Fibroblast of pulmonary artery (primary cell): ENCODE measurements at regions not wholly inside any gene's neighbourhood (a gene's known extent, or its start where the extent isn't known, plus 50 kb on each side); places are given as distances from the start of the nearest gene placed in this dataset.
A peak's percentile ranks its signal among the peaks of the same experiment; 100 is the strongest.

Experiments used
- DNase-seq: peaks from one replicate; pipeline ENCODE4 v3.0.0-alpha.2; 2010; ENCODE audit warnings: low read depth
- H3K4me3 ChIP-seq: replicated peaks from 2 replicates; pipeline ENCODE4 v1.5.1; 2011; ENCODE audit warnings: low read depth, mild to moderate bottlenecking, control low read depth, low read length, moderate library complexity
- TF ChIP-seq, protein P1 (sequence below): IDR thresholded peaks from 2 replicates; pipeline ENCODE4 v1.5.1; 2011; ENCODE audit warnings: mild to moderate bottlenecking, control low read depth, low read length, inconsistent platforms; ENCODE audit errors: missing control alignments

DNA sequence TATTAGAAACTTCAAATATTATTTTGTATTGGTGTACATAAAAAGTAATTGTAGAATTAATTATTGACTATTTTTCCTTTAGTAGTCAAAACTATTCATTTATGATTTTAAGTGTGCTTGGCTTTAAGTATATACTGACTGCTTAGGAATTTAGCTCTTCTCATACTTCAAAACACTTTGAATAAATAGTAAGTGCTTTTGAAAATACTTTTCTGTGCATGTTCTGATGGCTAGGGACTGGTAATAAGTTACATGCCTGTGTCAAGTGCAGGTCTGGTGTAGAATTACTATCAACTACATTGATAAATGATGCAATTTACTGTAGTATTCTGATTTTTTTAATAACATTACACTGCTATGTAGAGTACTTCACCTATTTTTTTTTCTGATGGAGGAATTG, 397.6 kb upstream of the SGO1 start:
- H3K4me3 ChIP-seq: no peak overlapping the region
- TF ChIP-seq, protein P1, sequence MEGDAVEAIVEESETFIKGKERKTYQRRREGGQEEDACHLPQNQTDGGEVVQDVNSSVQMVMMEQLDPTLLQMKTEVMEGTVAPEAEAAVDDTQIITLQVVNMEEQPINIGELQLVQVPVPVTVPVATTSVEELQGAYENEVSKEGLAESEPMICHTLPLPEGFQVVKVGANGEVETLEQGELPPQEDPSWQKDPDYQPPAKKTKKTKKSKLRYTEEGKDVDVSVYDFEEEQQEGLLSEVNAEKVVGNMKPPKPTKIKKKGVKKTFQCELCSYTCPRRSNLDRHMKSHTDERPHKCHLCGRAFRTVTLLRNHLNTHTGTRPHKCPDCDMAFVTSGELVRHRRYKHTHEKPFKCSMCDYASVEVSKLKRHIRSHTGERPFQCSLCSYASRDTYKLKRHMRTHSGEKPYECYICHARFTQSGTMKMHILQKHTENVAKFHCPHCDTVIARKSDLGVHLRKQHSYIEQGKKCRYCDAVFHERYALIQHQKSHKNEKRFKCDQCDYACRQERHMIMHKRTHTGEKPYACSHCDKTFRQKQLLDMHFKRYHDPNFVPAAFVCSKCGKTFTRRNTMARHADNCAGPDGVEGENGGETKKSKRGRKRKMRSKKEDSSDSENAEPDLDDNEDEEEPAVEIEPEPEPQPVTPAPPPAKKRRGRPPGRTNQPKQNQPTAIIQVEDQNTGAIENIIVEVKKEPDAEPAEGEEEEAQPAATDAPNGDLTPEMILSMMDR: no peak
- no peak for DNase-seq

DNA sequence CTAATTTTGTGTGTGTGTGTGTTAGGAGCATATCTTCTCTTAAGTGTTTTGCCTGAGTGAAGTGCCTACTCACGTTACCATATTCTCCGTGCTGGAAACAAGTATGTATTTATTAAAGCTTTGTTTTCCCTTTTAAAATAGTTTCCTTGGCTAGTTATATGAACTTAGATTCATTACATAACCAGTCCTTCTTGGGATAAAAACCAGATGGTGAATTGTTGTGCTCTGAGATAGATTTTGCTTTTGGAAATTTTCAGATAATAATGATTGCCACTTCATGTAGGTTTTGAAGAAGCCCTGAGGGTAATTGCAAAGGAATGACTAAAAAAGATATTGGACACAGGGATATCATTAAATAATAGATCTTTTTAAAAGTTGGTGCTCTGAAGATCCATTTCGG, 390.2 kb upstream of the SGO1 start:
- no peak for DNase-seq
- TF ChIP-seq, protein P1: no peak
- H3K4me3 ChIP-seq: no peak overlapping the region

DNA sequence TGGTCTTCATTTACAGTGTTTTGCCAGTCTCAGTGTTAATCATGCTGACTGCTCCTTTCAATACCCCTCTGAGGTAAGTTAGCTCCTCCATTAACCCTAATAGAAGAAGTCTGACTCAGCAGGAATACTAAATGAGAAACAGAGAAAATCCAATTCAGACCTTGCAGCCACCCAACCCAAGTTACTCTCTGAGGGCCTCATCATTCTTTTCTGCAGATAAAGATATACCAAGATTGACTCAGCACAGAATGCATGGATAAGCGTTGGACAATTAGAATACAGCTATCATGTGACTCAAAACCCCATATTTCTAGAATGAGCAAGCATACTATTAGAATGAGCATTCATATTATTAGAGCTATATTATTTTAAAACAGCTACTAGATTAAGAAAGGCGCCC, 389.1 kb upstream of the SGO1 start:
- TF ChIP-seq, protein P1: no peak
- H3K4me3 ChIP-seq: no peak overlapping the region
- peak; percentile 74 for DNase-seq

DNA sequence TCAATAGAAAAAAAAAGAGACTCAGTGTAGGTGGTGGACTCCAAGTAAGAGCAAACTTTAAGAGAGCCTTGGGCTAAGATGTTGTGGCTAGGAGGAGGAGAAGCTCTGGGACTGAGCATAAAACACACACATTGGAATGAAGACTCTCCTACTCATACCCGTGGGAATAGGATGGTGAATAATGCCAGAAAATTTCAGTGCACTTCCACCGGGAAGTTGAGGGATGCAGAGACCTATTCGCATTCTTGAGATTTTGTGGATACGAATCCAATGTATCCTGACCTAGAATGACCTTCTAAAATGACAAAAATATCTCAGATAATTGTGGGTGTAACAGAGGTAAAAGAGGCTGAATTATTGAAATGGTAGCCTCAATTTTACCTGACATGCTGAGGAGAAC, 388.7 kb upstream of the SGO1 start:
- TF ChIP-seq, protein P1: no peak
- peak; percentile 81 for DNase-seq
- no peak overlapping the region for H3K4me3 ChIP-seq

DNA sequence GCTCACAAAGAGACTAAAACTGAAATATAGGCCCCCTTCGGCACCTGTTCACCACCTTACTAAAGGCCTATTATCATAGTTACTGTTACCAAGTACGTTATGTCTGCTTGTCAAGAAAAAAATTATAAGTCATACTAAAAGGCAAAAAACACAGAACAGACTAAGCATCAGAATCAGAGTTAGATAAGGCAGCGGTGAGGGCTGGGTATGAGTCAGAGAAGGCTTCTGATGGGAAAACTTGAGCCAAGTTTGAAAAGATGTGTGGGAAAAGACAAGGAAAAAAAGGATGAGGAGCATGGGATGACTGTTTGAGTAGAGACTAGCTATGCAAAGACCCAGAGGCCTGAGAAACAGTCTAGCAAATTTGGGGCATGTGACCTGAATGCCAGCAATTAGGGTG, 387.2 kb upstream of the SGO1 start:
- H3K4me3 ChIP-seq: no peak overlapping the region
- TF ChIP-seq, protein P1: no peak
- peak; percentile 71 for DNase-seq

DNA sequence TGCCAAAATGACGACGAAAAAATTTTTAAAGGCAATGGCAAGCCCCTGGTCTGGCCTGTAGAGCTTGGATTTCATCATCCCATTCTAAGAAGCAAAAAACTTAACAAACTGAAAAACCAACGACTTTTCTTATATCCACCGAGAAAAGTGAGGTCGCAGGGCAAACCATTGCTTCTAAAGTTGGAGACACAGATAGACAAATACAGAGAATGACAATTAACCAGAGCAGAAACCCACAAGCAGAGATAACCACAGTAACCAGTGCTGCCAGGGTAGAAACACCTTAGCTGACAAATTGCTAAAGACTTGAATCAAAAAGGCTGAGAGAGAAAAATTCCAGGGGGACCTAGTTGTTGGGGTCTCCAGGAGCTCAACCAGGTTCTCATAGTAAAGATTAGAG, 386.5 kb upstream of the SGO1 start:
- TF ChIP-seq, protein P1: no peak
- H3K4me3 ChIP-seq: no peak overlapping the region
- DNase-seq: no peak

DNA sequence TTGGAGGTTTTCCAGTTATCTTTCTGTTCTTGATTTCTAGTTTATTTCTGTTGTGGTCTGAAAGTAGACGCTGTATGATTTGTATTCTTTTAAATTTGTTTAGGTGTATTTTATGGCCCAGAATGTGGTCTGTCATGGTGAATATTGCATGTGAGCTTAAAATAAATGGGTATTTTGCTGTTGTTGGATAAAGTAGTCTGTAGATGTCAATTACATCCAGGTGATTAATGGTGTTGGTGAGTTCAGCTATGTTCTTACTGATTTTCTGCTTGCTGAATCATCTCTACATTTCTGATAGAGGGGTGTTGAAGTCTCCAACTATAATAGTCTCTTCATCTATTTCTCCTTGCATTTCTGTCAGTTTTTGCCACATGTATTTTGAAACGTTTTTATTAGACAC, 383.3 kb upstream of the SGO1 start:
- no peak for DNase-seq
- no peak overlapping the region for H3K4me3 ChIP-seq
- TF ChIP-seq, protein P1: no peak
